OCI-LY3 (cell line): ENCODE measurements at regions not wholly inside any gene's neighbourhood (a gene's known extent, or its start where the extent isn't known, plus 50 kb on each side); places are given as distances from the start of the nearest gene placed in this dataset.

ENCODE experiments used
- H2AFZ ChIP-seq: fragments of 200-600, 300-600 bp; shearing (Covaris generic); 2 replicates; pipeline ENCODE4 v1.6.0; 2014; ENCODE audit warnings: antibody characterized with exemption, low read depth, low read length
- H3K27ac ChIP-seq: fragments of 200-600, 300-600 bp; sonication (generic); 2 replicates; pipeline ENCODE4 v1.5.1; 2014; ENCODE audit warnings: mild to moderate bottlenecking, low read length, moderate library complexity, mixed read lengths
- H3K27me3 ChIP-seq: fragments of 200-600, 300-600 bp; sonication (generic); 2 replicates; pipeline ENCODE4 v1.6.1; 2014; ENCODE audit warnings: low read depth, low read length, mixed read lengths
- H3K36me3 ChIP-seq: fragments of 200-600, 300-600 bp; sonication (generic); replicated peaks from 2 replicates; pipeline ENCODE3; 2014; ENCODE audit warnings: low read depth, low read length, mixed read lengths
- H3K4me1 ChIP-seq: fragments of 300-600, 200-600 bp; sonication (generic); 2 replicates; pipeline ENCODE4 v1.6.1; 2014; ENCODE audit warnings: low read length, mixed read lengths
- H3K4me2 ChIP-seq: fragments of 200-600, 300-600 bp; sonication (generic); 2 replicates; pipeline ENCODE4 v1.6.1; 2014; ENCODE audit warnings: low read length, mixed read lengths
- H3K4me3 ChIP-seq: fragments of 300-600, 200-600 bp; sonication (generic); 2 replicates; pipeline ENCODE4 v1.5.1; 2014; ENCODE audit warnings: antibody characterized with exemption, mild to moderate bottlenecking, low read length, moderate library complexity
- H3K79me2 ChIP-seq: fragments of 300-600, 200-600 bp; shearing (Covaris generic); 2 replicates; pipeline ENCODE4 v1.6.1; 2014; ENCODE audit warnings: mild to moderate bottlenecking, low read length, mixed read lengths
- H3K9ac ChIP-seq: fragments of 300-600, 200-600 bp; shearing (Covaris generic); 2 replicates; pipeline ENCODE4 v1.6.0; 2014; ENCODE audit warnings: mild to moderate bottlenecking, low read length, moderate library complexity
- H3K9me3 ChIP-seq: fragments of 200-600, 300-600 bp; shearing (Covaris generic); 2 replicates; pipeline ENCODE4 v1.6.1; 2014; ENCODE audit warnings: low read length, mixed read lengths; ENCODE audit not compliant: insufficient read depth
- H4K20me1 ChIP-seq: fragments of 200-600, 300-600 bp; sonication (generic); 2 replicates; pipeline ENCODE4 v1.6.1; 2016; ENCODE audit warnings: low read length, mixed read lengths; ENCODE audit not compliant: insufficient read depth
- CTCF ChIP-seq: fragments of 200-600, 300-600 bp; sonication (generic); IDR thresholded peaks from 2 replicates; pipeline ENCODE4 v1.5.1; 2014; ENCODE audit warnings: antibody characterized with exemption, low read length, low read depth
- EZH2phosphoT487 ChIP-seq: fragments of 200-600 bp; shearing (Covaris generic); IDR thresholded peaks from 2 replicates; pipeline ENCODE4 v1.6.1; 2018; ENCODE audit warnings: antibody characterized with exemption, mixed run types, low read depth

- H3K4me2 ChIP-seq = no peak overlapping the region
- no peaks in the 10 kb centered on the region for H4K20me1 ChIP-seq
- H3K4me3 ChIP-seq = no peak overlapping the region
- H3K36me3 ChIP-seq = no peaks in the 10 kb centered on the region
- no peak overlapping the region for H2AFZ ChIP-seq
- H3K4me1 ChIP-seq = no peaks in the 10 kb centered on the region
- no peaks in the 10 kb centered on the region for H3K79me2 ChIP-seq
- H3K9me3 ChIP-seq = no peaks in the 10 kb centered on the region
- H3K27ac ChIP-seq = no peak overlapping the region
- H3K9ac ChIP-seq = no peak overlapping the region
- TF ChIP-seq EZH2phosphoT487 (no peak), CTCF (peak; percentile 50)
- no peaks in the 10 kb centered on the region for H3K27me3 ChIP-seq
Measured at GRCh38 chr5:162227075-162227474, 159.5 kb downstream of the GABRG2 start.

- Histone ChIP-seq H3K4me1 (no peaks in the 10 kb centered on the region), H3K9me3 (no peaks in the 10 kb centered on the region), H3K27me3 (no peaks in the 10 kb centered on the region), H3K36me3 (no peaks in the 10 kb centered on the region), H3K79me2 (no peaks in the 10 kb centered on the region), H4K20me1 (no peaks in the 10 kb centered on the region), H2AFZ (no peak overlapping the region), H3K9ac (no peak overlapping the region), H3K4me3 (no peak overlapping the region), H3K27ac (no peak overlapping the region), H3K4me2 (no peak overlapping the region)
- TF ChIP-seq EZH2phosphoT487 = no peak
- no peak for TF ChIP-seq CTCF
Measured at GRCh38 chr5:162230348-162230747, 162.8 kb downstream of the GABRG2 start.

- Histone ChIP-seq H4K20me1 (no peaks in the 10 kb centered on the region), H3K9ac (no peak overlapping the region), H2AFZ (no peak overlapping the region), H3K9me3 (no peaks in the 10 kb centered on the region), H3K79me2 (no peaks in the 10 kb centered on the region), H3K4me3 (no peak overlapping the region), H3K36me3 (no peaks in the 10 kb centered on the region), H3K27me3 (no peaks in the 10 kb centered on the region), H3K27ac (no peak overlapping the region), H3K4me2 (no peak overlapping the region), H3K4me1 (no peaks in the 10 kb centered on the region)
- TF ChIP-seq EZH2phosphoT487 (no peak), CTCF (no peak)
Measured at GRCh38 chr5:162231522-162231921, 163.9 kb downstream of the GABRG2 start.

GRCh38 chr5:162240734-162241133 is 173.2 kb downstream of the GABRG2 start:
- Histone ChIP-seq H4K20me1 (no peaks in the 10 kb centered on the region), H3K4me2 (no peak overlapping the region), H2AFZ (no peak overlapping the region), H3K9me3 (no peaks in the 10 kb centered on the region), H3K27ac (no peak overlapping the region), H3K79me2 (no peaks in the 10 kb centered on the region), H3K27me3 (no peaks in the 10 kb centered on the region), H3K36me3 (no peaks in the 10 kb centered on the region), H3K4me1 (no peaks in the 10 kb centered on the region), H3K4me3 (no peak overlapping the region), H3K9ac (no peak overlapping the region)
- TF ChIP-seq CTCF (no peak), EZH2phosphoT487 (no peak)
